Kidney epithelial cell (primary cell): ENCODE measurements at regions not wholly inside any gene's neighbourhood (a gene's known extent, or its start where the extent isn't known, plus 50 kb on each side); places are given as distances from the start of the nearest gene placed in this dataset.
"Not testable (repeated sequence)": the region's sequence is repeated elsewhere in the genome, so short reads cannot be mapped to it uniquely, and the experiment has no call there.

Experiments used
- DNase-seq: peaks from one replicate; pipeline ENCODE4 v3.0.0-alpha.2; 2010; ENCODE audit warnings: low read depth
- H3K27me3 ChIP-seq: 2 replicates; pipeline ENCODE4 v1.6.0; 2011; ENCODE audit warnings: low read length; ENCODE audit not compliant: control insufficient read depth, insufficient read depth
- H3K36me3 ChIP-seq: 2 replicates; pipeline ENCODE4 v1.5.1; 2011; ENCODE audit warnings: low read length; ENCODE audit not compliant: control insufficient read depth, insufficient read depth
- H3K4me3 ChIP-seq: 2 replicates; pipeline ENCODE4 v1.5.1; 2011; ENCODE audit warnings: low read depth, mild to moderate bottlenecking, control low read depth, low read length
- TF ChIP-seq, protein P1 (sequence below): IDR thresholded peaks from 2 replicates; pipeline ENCODE4 v1.5.1; 2011; ENCODE audit warnings: mild to moderate bottlenecking, moderate library complexity, low read length, control low read depth, inconsistent platforms; ENCODE audit not compliant: insufficient read depth, poor library complexity, severe bottlenecking

- Histone ChIP-seq H3K4me3 (no peak overlapping the region), H3K27me3 (no peaks in the 10 kb centered on the region), H3K36me3 (no peaks in the 10 kb centered on the region)
- TF ChIP-seq, protein P1, sequence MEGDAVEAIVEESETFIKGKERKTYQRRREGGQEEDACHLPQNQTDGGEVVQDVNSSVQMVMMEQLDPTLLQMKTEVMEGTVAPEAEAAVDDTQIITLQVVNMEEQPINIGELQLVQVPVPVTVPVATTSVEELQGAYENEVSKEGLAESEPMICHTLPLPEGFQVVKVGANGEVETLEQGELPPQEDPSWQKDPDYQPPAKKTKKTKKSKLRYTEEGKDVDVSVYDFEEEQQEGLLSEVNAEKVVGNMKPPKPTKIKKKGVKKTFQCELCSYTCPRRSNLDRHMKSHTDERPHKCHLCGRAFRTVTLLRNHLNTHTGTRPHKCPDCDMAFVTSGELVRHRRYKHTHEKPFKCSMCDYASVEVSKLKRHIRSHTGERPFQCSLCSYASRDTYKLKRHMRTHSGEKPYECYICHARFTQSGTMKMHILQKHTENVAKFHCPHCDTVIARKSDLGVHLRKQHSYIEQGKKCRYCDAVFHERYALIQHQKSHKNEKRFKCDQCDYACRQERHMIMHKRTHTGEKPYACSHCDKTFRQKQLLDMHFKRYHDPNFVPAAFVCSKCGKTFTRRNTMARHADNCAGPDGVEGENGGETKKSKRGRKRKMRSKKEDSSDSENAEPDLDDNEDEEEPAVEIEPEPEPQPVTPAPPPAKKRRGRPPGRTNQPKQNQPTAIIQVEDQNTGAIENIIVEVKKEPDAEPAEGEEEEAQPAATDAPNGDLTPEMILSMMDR: peak; percentile 62
- DNase-seq: peak; percentile 42
Measured at GRCh38 chrX:155819966-155820491, 61.1 kb upstream of the VAMP7 start.

- H3K4me3 ChIP-seq: no peak overlapping the region
- DNase-seq: no peak
- H3K27me3 ChIP-seq: no peaks in the 10 kb centered on the region
- TF ChIP-seq, protein P1: no peak
- no peaks in the 10 kb centered on the region for H3K36me3 ChIP-seq
Measured at GRCh38 chrX:155819525-155819924, 61.6 kb upstream of the VAMP7 start.

GRCh38 chrX:155814391-155814790 lies 66.8 kb upstream of the VAMP7 start:
- not testable (repeated sequence) for H3K27me3 ChIP-seq, H3K4me3 ChIP-seq, DNase-seq, H3K36me3 ChIP-seq

- Histone ChIP-seq H3K4me3 (no peak overlapping the region), H3K27me3 (no peaks in the 10 kb centered on the region), H3K36me3 (no peaks in the 10 kb centered on the region)
- no peak for DNase-seq
- TF ChIP-seq, protein P1: no peak
Measured at GRCh38 chrX:155779831-155780230, 101.3 kb upstream of the VAMP7 start.

- TF ChIP-seq, protein P1: no peak
- H3K27me3 ChIP-seq: no peaks in the 10 kb centered on the region
- no peak for DNase-seq
- no peak overlapping the region for H3K4me3 ChIP-seq
- no peaks in the 10 kb centered on the region for H3K36me3 ChIP-seq
Measured at GRCh38 chrX:155778844-155779553, 102.1 kb upstream of the VAMP7 start.

DNA sequence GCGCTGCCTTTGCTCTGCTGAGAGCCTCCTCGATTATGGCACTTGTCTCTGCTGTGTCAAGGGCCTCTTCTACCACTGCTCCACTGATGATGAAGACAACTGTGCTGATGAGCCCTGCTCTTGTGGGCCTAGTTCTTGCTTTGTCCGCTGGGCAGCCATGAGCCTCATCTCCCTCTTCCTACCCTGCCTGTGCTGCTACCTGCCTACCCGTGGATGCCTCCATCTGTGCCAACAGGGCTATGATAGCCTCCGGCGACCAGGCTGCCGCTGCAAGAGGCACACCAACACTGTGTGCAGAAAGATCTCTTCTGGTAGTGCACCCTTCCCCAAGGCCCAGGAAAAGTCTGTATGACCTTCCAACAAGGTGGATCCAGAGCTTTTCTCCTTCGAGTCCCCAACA lies 106.8 kb upstream of the VAMP7 start:
- Histone ChIP-seq H3K27me3 (no peaks in the 10 kb centered on the region), H3K4me3 (no peak overlapping the region), H3K36me3 (no peaks in the 10 kb centered on the region)
- DNase-seq: no peak
- TF ChIP-seq, protein P1: no peak
